MM.1S (cell line): ENCODE measurements at regions not wholly inside any gene's neighbourhood (a gene's known extent, or its start where the extent isn't known, plus 50 kb on each side); places are given as distances from the start of the nearest gene placed in this dataset.

ENCODE experiments used
- CTCF ChIP-seq: fragments of 300-600 bp; sonication (generic); IDR thresholded peaks from 2 replicates; pipeline ENCODE4 v1.5.1; 2016; ENCODE audit warnings: antibody characterized with exemption, low read length, mixed read lengths
- EZH2phosphoT487 ChIP-seq: fragments of 300-600 bp; sonication (generic); IDR thresholded peaks from 2 replicates; pipeline ENCODE4 v1.6.1; 2018; ENCODE audit warnings: antibody characterized with exemption, low read length

DNA sequence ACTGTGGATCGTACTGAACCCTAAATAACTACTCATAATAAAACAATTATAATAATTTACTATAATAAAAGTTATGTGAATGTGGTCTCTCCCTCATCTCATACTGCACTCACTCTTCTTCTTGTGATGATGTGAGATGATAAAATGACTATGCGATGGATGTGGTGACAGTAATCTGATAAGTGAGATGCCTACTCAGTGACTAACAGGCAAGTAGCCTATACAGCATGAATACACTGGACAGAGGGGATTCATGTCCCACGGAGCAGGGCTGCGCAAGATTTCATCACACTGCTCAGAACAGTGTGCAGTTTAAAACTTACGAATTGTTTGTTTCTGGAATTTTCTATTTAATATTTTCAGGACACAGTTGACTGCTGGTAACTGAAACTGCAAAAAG, 304.0 kb downstream of the DUSP10 start:
- TF ChIP-seq CTCF (no peak), EZH2phosphoT487 (no peak)
